ENCODE measurements at regions not wholly inside any gene's neighbourhood (a gene's known extent, or its start where the extent isn't known, plus 50 kb on each side); places are given as distances from the start of the nearest gene placed in this dataset.

GRCh38 chr11:109926941-109927340 lies 166.3 kb upstream of the ZC3H12C start:
- Histone ChIP-seq H3K9me3 (ENCODE audit: low read depth) (no peaks in the 10 kb centered on the region), H3K4me1 (ENCODE audit: low read depth) (no peaks in the 10 kb centered on the region), H3K36me3 (no peaks in the 10 kb centered on the region), H3K4me3 (no peak overlapping the region), H3K27me3 (no peaks in the 10 kb centered on the region), H3K27ac (no peak overlapping the region)
- DNase-seq (ENCODE audit: low read depth in 1 of 2, low spot score in 1 of 2): no peak
- no peak for TF ChIP-seq CTCF (IDR thresholded peaks at IDR 0.05; ENCODE audit: low read depth, low read length)

- Histone ChIP-seq H3K36me3 (no peaks in the 10 kb centered on the region), H3K4me1 (ENCODE audit: low read depth) (no peaks in the 10 kb centered on the region), H3K4me3 (no peak overlapping the region), H3K27me3 (no peaks in the 10 kb centered on the region), H3K27ac (no peak overlapping the region), H3K9me3 (ENCODE audit: low read depth) (no peaks in the 10 kb centered on the region)
- no peak for TF ChIP-seq CTCF (IDR thresholded peaks at IDR 0.05; ENCODE audit: low read depth, low read length)
- no peak for DNase-seq (ENCODE audit: low read depth in 1 of 2, low spot score in 1 of 2)
Observed at GRCh38 chr11:109929308-109929707, 163.9 kb upstream of the ZC3H12C start.

- no peak for TF ChIP-seq CTCF (IDR thresholded peaks at IDR 0.05; ENCODE audit: low read depth, low read length)
- Histone ChIP-seq H3K4me3 (no peak overlapping the region), H3K9me3 (ENCODE audit: low read depth) (no peaks in the 10 kb centered on the region), H3K27me3 (no peaks in the 10 kb centered on the region), H3K27ac (no peak overlapping the region), H3K36me3 (no peaks in the 10 kb centered on the region), H3K4me1 (ENCODE audit: low read depth) (no peaks in the 10 kb centered on the region)
- peak in 1 of 2 donors; percentile 80 for DNase-seq (ENCODE audit: low read depth in 1 of 2, low spot score in 1 of 2)
Observed at GRCh38 chr11:109933126-109933525, 160.1 kb upstream of the ZC3H12C start.

- H3K27ac ChIP-seq: no peak overlapping the region
- H3K36me3 ChIP-seq: no peaks in the 10 kb centered on the region
- H3K9me3 ChIP-seq (ENCODE audit: low read depth): no peaks in the 10 kb centered on the region
- TF ChIP-seq CTCF (IDR thresholded peaks at IDR 0.05; ENCODE audit: low read depth, low read length): no peak
- H3K4me3 ChIP-seq: no peak overlapping the region
- no peaks in the 10 kb centered on the region for H3K4me1 ChIP-seq (ENCODE audit: low read depth)
- no peaks in the 10 kb centered on the region for H3K27me3 ChIP-seq
- no peak for DNase-seq (ENCODE audit: low read depth in 1 of 2, low spot score in 1 of 2)
Observed at GRCh38 chr11:109934151-109934550, 159.0 kb upstream of the ZC3H12C start.

GRCh38 chr11:109936661-109937180 lies 156.5 kb upstream of the ZC3H12C start:
- TF ChIP-seq CTCF (IDR thresholded peaks at IDR 0.05; ENCODE audit: low read depth, low read length): no peak
- Histone ChIP-seq H3K4me3 (no peak overlapping the region), H3K4me1 (ENCODE audit: low read depth) (no peaks in the 10 kb centered on the region), H3K9me3 (ENCODE audit: low read depth) (no peaks in the 10 kb centered on the region), H3K36me3 (no peaks in the 10 kb centered on the region), H3K27me3 (no peaks in the 10 kb centered on the region), H3K27ac (no peak overlapping the region)
- DNase-seq (ENCODE audit: low read depth in 1 of 2, low spot score in 1 of 2): no peak

- H3K9me3 ChIP-seq (ENCODE audit: low read depth): no peaks in the 10 kb centered on the region
- no peak for DNase-seq (ENCODE audit: low read depth in 1 of 2, low spot score in 1 of 2)
- no peaks in the 10 kb centered on the region for H3K27me3 ChIP-seq
- no peak overlapping the region for H3K4me3 ChIP-seq
- no peaks in the 10 kb centered on the region for H3K4me1 ChIP-seq (ENCODE audit: low read depth)
- H3K27ac ChIP-seq: no peak overlapping the region
- no peaks in the 10 kb centered on the region for H3K36me3 ChIP-seq
- TF ChIP-seq CTCF (IDR thresholded peaks at IDR 0.05; ENCODE audit: low read depth, low read length): no peak
Observed at GRCh38 chr11:109937968-109938367, 155.2 kb upstream of the ZC3H12C start.
